BLaER1 treated with 17β-estradiol and CSF1 and Interleukin-3, amounts not matched to agents 10 nM and 100 nM (cell line): ENCODE measurements at regions not wholly inside any gene's neighbourhood (a gene's known extent, or its start where the extent isn't known, plus 50 kb on each side); places are given as distances from the start of the nearest gene placed in this dataset.

Experiments
- H3K27ac ChIP-seq, 11 experiments: shearing (Covaris generic); formaldehyde crosslinking; 2 replicates each; pipeline ENCODE4 v1.8.1; 2022
- H3K27me3 ChIP-seq, 11 experiments: shearing (Covaris generic); formaldehyde crosslinking; 2 replicates each; pipeline ENCODE4 v1.8.1; 2022
- H3K36me3 ChIP-seq, 11 experiments: shearing (Covaris generic); formaldehyde crosslinking; 2 replicates each; pipeline ENCODE4 v1.8.1; 2022
- H3K4me1 ChIP-seq, 10 experiments: shearing (Covaris generic); formaldehyde crosslinking; 2 replicates each; pipeline ENCODE4 v1.8.1; 2022
- H3K4me2 ChIP-seq, 11 experiments: shearing (Covaris generic); formaldehyde crosslinking; 2 replicates each; pipeline ENCODE4 v1.8.1; 2022
- H3K4me3 ChIP-seq, 10 experiments: shearing (Covaris generic); formaldehyde crosslinking; 2 replicates each; pipeline ENCODE4 v1.8.1; 2022
- H3K9ac ChIP-seq, 11 experiments: shearing (Covaris generic); formaldehyde crosslinking; 2 replicates each; pipeline ENCODE4 v1.8.1; 2022
- H3K9me3 ChIP-seq, 11 experiments: shearing (Covaris generic); formaldehyde crosslinking; replicated peaks in 1 of 11; 2 replicates each; pipeline ENCODE4 v1.8.1; 2022
- H4K20me1 ChIP-seq, 11 experiments: shearing (Covaris generic); formaldehyde crosslinking; 2 replicates each; pipeline ENCODE4 v1.8.1; 2022
- Cebpa-rat ChIP-seq, 11 experiments: shearing (Covaris generic); IDR thresholded peaks; 2 replicates each; pipeline ENCODE4 v1.8.1; 2022

- Histone ChIP-seq H3K4me1 (no peaks in the 10 kb centered on the region), H3K9me3 (peaks cover 0 to 17% (median 8%) of the 10 kb centered on the region in 11 experiments; a peak in 13 of 22 replicates), H3K27me3 (no peaks in the 10 kb centered on the region), H3K9ac (no peak overlapping the region), H3K4me3 (no peak overlapping the region), H4K20me1 (no peaks in the 10 kb centered on the region), H3K36me3 (no peaks in the 10 kb centered on the region), H3K4me2 (no peak overlapping the region), H3K27ac (no peak overlapping the region)
- TF ChIP-seq Cebpa-rat (IDR thresholded peaks at IDR 0.05): no peak
Observed at GRCh38 chr12:60123557-60123956, 527.7 kb downstream of the SLC16A7 start.

- H4K20me1 ChIP-seq: no peaks in the 10 kb centered on the region
- no peak overlapping the region for H3K4me2 ChIP-seq
- no peaks in the 10 kb centered on the region for H3K9me3 ChIP-seq
- H3K27ac ChIP-seq: no peak overlapping the region
- no peaks in the 10 kb centered on the region for H3K27me3 ChIP-seq
- H3K36me3 ChIP-seq: no peaks in the 10 kb centered on the region
- H3K4me3 ChIP-seq: no peak overlapping the region
- no peak overlapping the region for H3K9ac ChIP-seq
- no peak for TF ChIP-seq Cebpa-rat (IDR thresholded peaks at IDR 0.05)
- H3K4me1 ChIP-seq: no peaks in the 10 kb centered on the region
Observed at GRCh38 chr12:60137513-60137912, 541.7 kb downstream of the SLC16A7 start.

DNA sequence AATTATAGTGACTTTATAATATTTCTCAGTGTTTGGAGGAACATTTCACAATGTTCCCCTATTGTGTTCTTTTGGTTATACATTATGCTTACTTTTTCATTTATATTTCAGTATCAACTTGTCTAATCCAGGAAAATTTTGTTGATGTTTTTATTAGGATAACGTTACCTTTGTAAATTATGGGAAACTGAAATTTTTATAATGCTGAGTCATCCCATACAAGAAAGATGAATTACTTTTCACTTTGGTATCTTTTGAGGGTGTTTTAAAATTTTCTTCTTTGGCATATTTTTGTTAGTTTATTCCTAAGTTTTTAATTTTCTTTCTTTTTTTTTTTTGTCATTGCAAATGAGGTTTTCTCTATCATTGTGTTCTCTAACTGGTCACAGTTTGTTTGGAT, 542.7 kb downstream of the SLC16A7 start:
- H4K20me1 ChIP-seq: no peaks in the 10 kb centered on the region
- H3K27me3 ChIP-seq: no peaks in the 10 kb centered on the region
- H3K9me3 ChIP-seq: no peaks in the 10 kb centered on the region
- no peak for TF ChIP-seq Cebpa-rat (IDR thresholded peaks at IDR 0.05)
- H3K4me1 ChIP-seq: no peaks in the 10 kb centered on the region
- no peaks in the 10 kb centered on the region for H3K36me3 ChIP-seq
- H3K4me2 ChIP-seq: no peak overlapping the region
- H3K9ac ChIP-seq: no peak overlapping the region
- H3K27ac ChIP-seq: no peak overlapping the region
- H3K4me3 ChIP-seq: no peak overlapping the region

DNA sequence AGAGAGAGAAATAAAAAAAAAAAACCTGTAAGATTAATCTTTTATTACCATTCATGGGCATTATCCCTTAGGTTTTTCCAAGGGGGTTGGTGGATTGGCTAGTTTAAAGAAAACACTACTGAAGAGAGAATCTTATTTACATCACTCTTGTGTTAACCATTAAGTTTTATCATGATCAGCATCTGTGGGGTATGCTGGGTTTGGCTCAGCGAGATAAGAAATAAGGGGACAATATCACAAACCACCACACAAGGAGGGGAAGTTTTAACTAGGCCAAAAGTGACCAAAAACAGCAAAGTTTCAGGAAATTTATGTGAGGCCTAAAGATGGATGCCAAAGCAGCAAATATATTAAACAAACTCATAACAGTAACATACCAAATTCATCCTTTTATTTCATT, 548.6 kb downstream of the SLC16A7 start:
- no peak overlapping the region for H3K9ac ChIP-seq
- H3K27me3 ChIP-seq: no peaks in the 10 kb centered on the region
- H3K4me2 ChIP-seq: no peak overlapping the region

DNA sequence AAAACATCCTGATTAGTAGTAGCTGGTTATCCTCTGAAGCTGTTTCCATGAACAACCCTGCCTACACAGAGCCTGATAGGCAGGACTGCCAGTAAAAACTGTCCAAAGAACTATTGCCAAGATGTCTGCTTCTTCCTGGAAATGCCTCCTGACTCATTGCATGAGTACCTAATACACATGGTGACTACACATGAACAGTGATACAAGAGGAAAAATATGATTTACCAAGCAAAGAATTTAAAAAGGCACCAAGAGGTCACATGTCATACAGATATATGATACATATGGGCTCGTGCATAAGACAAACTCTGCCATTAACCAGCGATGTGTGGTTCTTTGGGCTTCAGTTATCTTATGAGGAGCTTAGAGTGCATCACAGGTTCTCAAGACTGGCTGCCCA, 552.3 kb downstream of the SLC16A7 start:
- H3K4me2 ChIP-seq: no peak overlapping the region
- H3K27ac ChIP-seq: no peak overlapping the region
- H3K4me3 ChIP-seq: no peak overlapping the region
- H3K9me3 ChIP-seq: no peaks in the 10 kb centered on the region
- no peaks in the 10 kb centered on the region for H3K36me3 ChIP-seq
- no peaks in the 10 kb centered on the region for H3K4me1 ChIP-seq
- H3K27me3 ChIP-seq: no peaks in the 10 kb centered on the region
- H3K9ac ChIP-seq: no peak overlapping the region
- TF ChIP-seq Cebpa-rat (IDR thresholded peaks at IDR 0.05): no peak
- H4K20me1 ChIP-seq: no peaks in the 10 kb centered on the region

More for the DNA sequence above, 548.6 kb downstream of the SLC16A7 start:
- H4K20me1 ChIP-seq: no peaks in the 10 kb centered on the region
- H3K4me1 ChIP-seq: no peaks in the 10 kb centered on the region
- no peak for TF ChIP-seq Cebpa-rat (IDR thresholded peaks at IDR 0.05)
- no peak overlapping the region for H3K27ac ChIP-seq
- no peak overlapping the region for H3K4me3 ChIP-seq
- no peaks in the 10 kb centered on the region for H3K36me3 ChIP-seq
- no peaks in the 10 kb centered on the region for H3K9me3 ChIP-seq

DNA sequence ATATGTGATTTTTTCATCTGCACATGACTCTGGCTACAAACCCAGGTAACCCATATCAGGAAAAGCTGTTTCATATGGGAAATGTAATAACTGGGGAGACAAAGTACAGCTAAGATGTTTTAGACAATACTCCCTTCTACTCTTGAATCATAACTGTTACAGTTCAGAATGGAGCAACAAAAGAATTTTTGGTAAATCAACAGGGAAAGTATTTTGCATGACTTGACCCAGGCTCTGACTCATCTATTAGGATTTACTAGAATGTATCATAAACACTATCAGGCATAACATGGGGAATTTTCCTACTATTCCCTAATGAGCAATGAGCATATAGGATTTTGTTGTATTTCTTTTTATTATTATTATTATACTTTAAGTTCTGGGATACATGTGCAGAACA, 553.0 kb downstream of the SLC16A7 start:
- no peak overlapping the region for H3K4me2 ChIP-seq
- H3K9me3 ChIP-seq: no peaks in the 10 kb centered on the region
- H3K27ac ChIP-seq: no peak overlapping the region
- no peaks in the 10 kb centered on the region for H3K36me3 ChIP-seq
- no peaks in the 10 kb centered on the region for H3K27me3 ChIP-seq
- no peaks in the 10 kb centered on the region for H4K20me1 ChIP-seq
- H3K4me3 ChIP-seq: no peak overlapping the region
- no peaks in the 10 kb centered on the region for H3K4me1 ChIP-seq
- H3K9ac ChIP-seq: no peak overlapping the region
- TF ChIP-seq Cebpa-rat (IDR thresholded peaks at IDR 0.05): no peak

DNA sequence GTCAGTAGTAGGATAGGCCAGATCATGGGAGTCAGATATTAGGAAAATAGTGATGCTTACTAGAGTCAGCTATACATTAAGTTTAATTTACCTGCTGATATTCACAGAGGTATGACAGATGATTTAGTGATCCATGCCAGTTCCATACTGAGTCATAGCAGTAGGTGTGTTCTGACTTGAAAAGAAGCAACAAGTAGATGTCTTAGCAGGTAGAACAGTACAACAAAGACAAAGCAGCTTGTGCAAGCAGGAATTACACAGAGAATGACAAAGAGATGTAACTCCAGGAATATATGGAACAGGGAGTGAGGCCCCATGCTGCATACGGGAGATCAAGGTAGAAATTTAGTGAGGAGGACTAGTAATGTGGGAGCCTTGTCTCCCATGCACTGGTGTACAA, 556.9 kb downstream of the SLC16A7 start:
- Histone ChIP-seq H3K4me3 (no peak overlapping the region), H3K4me2 (no peak overlapping the region), H3K9me3 (no peaks in the 10 kb centered on the region), H3K36me3 (no peaks in the 10 kb centered on the region), H3K9ac (no peak overlapping the region), H3K27me3 (no peaks in the 10 kb centered on the region), H3K4me1 (no peaks in the 10 kb centered on the region), H4K20me1 (no peaks in the 10 kb centered on the region), H3K27ac (no peak overlapping the region)
- no peak for TF ChIP-seq Cebpa-rat (IDR thresholded peaks at IDR 0.05)

DNA sequence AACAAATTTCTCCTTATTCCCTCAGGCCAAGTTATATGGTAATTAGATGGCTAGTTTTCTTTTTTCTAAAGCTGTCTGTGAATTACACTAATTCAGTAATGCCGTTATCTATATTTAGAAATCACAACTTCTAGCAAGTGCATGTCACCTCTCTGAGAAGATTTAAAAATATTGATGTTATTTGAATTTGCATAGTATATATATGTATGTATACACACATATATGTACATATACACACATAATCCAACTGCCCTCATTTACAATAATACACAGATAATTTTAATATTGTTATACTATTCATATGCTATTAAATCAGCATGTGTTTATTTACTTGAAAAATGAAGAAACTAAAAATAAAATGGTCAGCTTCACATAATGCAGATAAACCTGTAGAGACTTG, 563.9 kb downstream of the SLC16A7 start:
- Histone ChIP-seq H3K9me3 (no peaks in the 10 kb centered on the region), H3K27me3 (no peaks in the 10 kb centered on the region), H3K9ac (no peak overlapping the region), H4K20me1 (no peaks in the 10 kb centered on the region), H3K27ac (no peak overlapping the region), H3K4me3 (no peak overlapping the region), H3K4me1 (no peaks in the 10 kb centered on the region), H3K4me2 (no peak overlapping the region), H3K36me3 (no peaks in the 10 kb centered on the region)
- no peak for TF ChIP-seq Cebpa-rat (IDR thresholded peaks at IDR 0.05)

DNA sequence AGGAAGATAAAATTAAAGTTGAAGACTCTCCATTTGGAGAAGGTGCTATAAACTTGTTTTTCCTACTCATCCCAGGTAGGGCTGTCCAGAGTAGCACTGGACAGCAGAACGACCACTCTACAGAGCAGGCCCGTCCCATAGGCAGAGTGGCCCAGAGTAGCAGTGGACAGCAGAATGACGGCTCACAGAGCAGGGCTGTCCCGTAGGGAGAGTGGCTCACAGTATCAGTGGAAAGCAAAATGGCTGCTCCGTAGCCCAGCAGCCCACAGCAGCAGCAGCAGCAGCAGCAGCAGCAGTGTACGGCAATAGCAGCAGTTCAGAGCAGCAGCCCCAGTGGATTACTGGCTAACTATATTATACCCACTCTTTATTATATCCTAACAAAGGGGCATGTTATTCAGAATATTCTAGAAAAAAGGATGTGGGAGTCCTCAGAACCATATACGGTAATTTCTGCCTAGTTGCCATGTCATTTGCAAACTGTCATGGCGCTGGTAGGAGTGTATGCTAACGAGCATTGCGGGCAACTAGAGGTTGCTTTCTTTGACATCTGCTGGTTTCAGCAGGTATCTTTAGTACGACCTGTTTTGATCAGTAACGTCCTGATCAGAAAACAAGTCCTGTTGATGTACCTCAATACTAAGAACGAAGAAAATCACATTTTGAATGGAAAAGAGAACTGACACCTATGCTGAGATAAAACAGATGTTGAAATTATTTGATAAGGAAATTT, 567.3 kb downstream of the SLC16A7 start:
- no peak overlapping the region for H3K4me2 ChIP-seq
- no peaks in the 10 kb centered on the region for H3K27me3 ChIP-seq
- no peak overlapping the region for H3K9ac ChIP-seq
- H4K20me1 ChIP-seq: no peaks in the 10 kb centered on the region
- TF ChIP-seq Cebpa-rat (IDR thresholded peaks at IDR 0.05): no peak
- no peak overlapping the region for H3K27ac ChIP-seq
- no peaks in the 10 kb centered on the region for H3K9me3 ChIP-seq
- H3K36me3 ChIP-seq: no peaks in the 10 kb centered on the region
- no peak overlapping the region for H3K4me3 ChIP-seq
- H3K4me1 ChIP-seq: no peaks in the 10 kb centered on the region

DNA sequence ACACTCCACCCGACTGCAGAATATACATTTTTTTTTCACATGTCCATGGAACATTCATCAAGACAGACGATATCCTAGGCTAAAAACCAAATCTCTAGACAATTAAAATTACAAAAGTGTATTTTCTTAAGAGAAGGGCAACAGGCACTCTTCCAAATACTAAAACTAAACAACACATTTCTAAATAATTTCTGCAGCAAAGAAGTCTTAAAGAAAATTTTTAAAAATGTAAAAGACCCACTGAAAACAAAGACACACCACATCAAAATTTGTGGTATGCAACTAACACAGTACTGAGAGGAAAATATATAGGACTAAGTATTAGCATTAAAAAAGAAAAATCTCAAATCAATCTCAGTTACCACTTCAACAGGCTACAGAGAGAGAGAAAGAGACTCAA, 570.0 kb downstream of the SLC16A7 start:
- H3K4me1 ChIP-seq: no peaks in the 10 kb centered on the region; a peak in 1 of 20 replicates
- no peaks in the 10 kb centered on the region for H3K27me3 ChIP-seq
- H3K27ac ChIP-seq: no peak overlapping the region
- no peaks in the 10 kb centered on the region for H3K36me3 ChIP-seq
- no peak for TF ChIP-seq Cebpa-rat (IDR thresholded peaks at IDR 0.05)
- H3K4me3 ChIP-seq: no peak overlapping the region
- no peaks in the 10 kb centered on the region for H3K9me3 ChIP-seq
- no peak overlapping the region for H3K4me2 ChIP-seq
- no peak overlapping the region for H3K9ac ChIP-seq
- no peaks in the 10 kb centered on the region for H4K20me1 ChIP-seq
